ENCODE measurements at regions not wholly inside any gene's neighbourhood (a gene's known extent, or its start where the extent isn't known, plus 50 kb on each side); places are given as distances from the start of the nearest gene placed in this dataset.

- TF ChIP-seq EP300 (conservative IDR thresholded peaks at IDR 0.05; ENCODE audit: poor library complexity, severe bottlenecking) (no peak), TAF1 (IDR thresholded peaks at IDR 0.05; ENCODE audit: low read depth) (no peak), REST (IDR thresholded peaks at IDR 0.05; ENCODE audit: borderline replicate concordance) (no peak), SMC3 (conservative IDR thresholded peaks at IDR 0.05; ENCODE audit: poor library complexity) (no peak), EZH2 (IDR thresholded peaks at IDR 0.05; ENCODE audit: borderline replicate concordance, insufficient read depth, low read length, poor library complexity, severe bottlenecking) (no peak), POLR2AphosphoS5 (IDR thresholded peaks at IDR 0.05) (no peak), RAD21 (conservative IDR thresholded peaks at IDR 0.05) (no peak)
- TF ChIP-seq, protein P1, sequence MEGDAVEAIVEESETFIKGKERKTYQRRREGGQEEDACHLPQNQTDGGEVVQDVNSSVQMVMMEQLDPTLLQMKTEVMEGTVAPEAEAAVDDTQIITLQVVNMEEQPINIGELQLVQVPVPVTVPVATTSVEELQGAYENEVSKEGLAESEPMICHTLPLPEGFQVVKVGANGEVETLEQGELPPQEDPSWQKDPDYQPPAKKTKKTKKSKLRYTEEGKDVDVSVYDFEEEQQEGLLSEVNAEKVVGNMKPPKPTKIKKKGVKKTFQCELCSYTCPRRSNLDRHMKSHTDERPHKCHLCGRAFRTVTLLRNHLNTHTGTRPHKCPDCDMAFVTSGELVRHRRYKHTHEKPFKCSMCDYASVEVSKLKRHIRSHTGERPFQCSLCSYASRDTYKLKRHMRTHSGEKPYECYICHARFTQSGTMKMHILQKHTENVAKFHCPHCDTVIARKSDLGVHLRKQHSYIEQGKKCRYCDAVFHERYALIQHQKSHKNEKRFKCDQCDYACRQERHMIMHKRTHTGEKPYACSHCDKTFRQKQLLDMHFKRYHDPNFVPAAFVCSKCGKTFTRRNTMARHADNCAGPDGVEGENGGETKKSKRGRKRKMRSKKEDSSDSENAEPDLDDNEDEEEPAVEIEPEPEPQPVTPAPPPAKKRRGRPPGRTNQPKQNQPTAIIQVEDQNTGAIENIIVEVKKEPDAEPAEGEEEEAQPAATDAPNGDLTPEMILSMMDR (IDR thresholded peaks at IDR 0.05; ENCODE audit: poor library complexity, severe bottlenecking) = no peak
Observed at GRCh38 chr15:20310603-20311002, 231.0 kb downstream of the GOLGA6L6 start.

Data from neural cell (in vitro differentiated cells).